Fibroblast of pulmonary artery (primary cell): ENCODE measurements at regions not wholly inside any gene's neighbourhood (a gene's known extent, or its start where the extent isn't known, plus 50 kb on each side); places are given as distances from the start of the nearest gene placed in this dataset.

Experiments
- DNase-seq: peaks from one replicate; pipeline ENCODE4 v3.0.0-alpha.2; 2010; ENCODE audit warnings: low read depth
- H3K4me3 ChIP-seq: replicated peaks from 2 replicates; pipeline ENCODE4 v1.5.1; 2011; ENCODE audit warnings: low read depth, mild to moderate bottlenecking, control low read depth, low read length, moderate library complexity
- CTCF ChIP-seq: IDR thresholded peaks from 2 replicates; pipeline ENCODE4 v1.5.1; 2011; ENCODE audit warnings: mild to moderate bottlenecking, control low read depth, low read length, inconsistent platforms; ENCODE audit errors: missing control alignments

- no peak for DNase-seq
- no peak overlapping the region for H3K4me3 ChIP-seq
- TF ChIP-seq CTCF, result no peak
Observed at GRCh38 chr3:146813496-146813895, 208.3 kb upstream of the PLSCR5 start.

- no peak for TF ChIP-seq CTCF
- H3K4me3 ChIP-seq, result no peak overlapping the region
- peak; percentile 80 for DNase-seq
Observed at GRCh38 chr3:146803745-146804144, 198.6 kb upstream of the PLSCR5 start.

GRCh38 chr3:146801492-146801891 is 196.3 kb upstream of the PLSCR5 start:
- TF ChIP-seq CTCF, result no peak
- no peak overlapping the region for H3K4me3 ChIP-seq

GRCh38 chr3:146800484-146800883 is 195.3 kb upstream of the PLSCR5 start:
- no peak for TF ChIP-seq CTCF
- DNase-seq, result no peak
- no peak overlapping the region for H3K4me3 ChIP-seq

More at GRCh38 chr3:146801492-146801891, 196.3 kb upstream of the PLSCR5 start:
- no peak for DNase-seq

GRCh38 chr3:146796078-146796477 is 190.9 kb upstream of the PLSCR5 start:
- DNase-seq, result peak; percentile 1
- no peak overlapping the region for H3K4me3 ChIP-seq
- no peak for TF ChIP-seq CTCF

- no peak for TF ChIP-seq CTCF
- H3K4me3 ChIP-seq, result no peak overlapping the region
- no peak for DNase-seq
Observed at GRCh38 chr3:146783446-146783845, 178.3 kb upstream of the PLSCR5 start.

- peak; percentile 2 for DNase-seq
- no peak for TF ChIP-seq CTCF
- no peak overlapping the region for H3K4me3 ChIP-seq
Observed at GRCh38 chr3:146781606-146782005, 176.5 kb upstream of the PLSCR5 start.
